GM21390 (cell line): ENCODE measurements at regions not wholly inside any gene's neighbourhood (a gene's known extent, or its start where the extent isn't known, plus 50 kb on each side); places are given as distances from the start of the nearest gene placed in this dataset.
"Not testable (repeated sequence)": the region's sequence is repeated elsewhere in the genome, so short reads cannot be mapped to it uniquely, and the experiment has no call there.

Source experiments
- ATAC-seq: cut with Tn5 transposase; IDR thresholded peaks from one replicate; pipeline ENCODE4 v1.9.1; 2021; ENCODE audit not compliant: unreplicated experiment

DNA sequence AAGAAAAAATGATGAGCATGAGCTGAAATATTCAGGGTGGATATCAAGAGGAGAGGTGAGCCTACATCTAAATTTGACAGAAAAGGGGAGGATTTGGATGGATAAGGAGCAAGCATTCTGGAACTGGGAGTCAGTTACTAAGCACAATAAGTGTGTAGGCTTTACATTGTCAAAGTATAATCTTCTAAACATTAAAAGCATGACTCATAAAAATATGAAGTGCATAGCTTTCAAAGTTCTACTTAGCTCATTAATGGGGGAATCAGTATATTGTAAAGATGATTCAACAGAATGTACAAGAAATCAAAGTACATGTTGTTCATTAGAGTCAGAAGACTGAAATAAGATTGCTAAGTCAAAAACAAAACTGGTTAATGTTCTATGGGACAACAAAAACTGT lies 248.0 kb upstream of the GAS1 start:
- no peak for ATAC-seq

DNA sequence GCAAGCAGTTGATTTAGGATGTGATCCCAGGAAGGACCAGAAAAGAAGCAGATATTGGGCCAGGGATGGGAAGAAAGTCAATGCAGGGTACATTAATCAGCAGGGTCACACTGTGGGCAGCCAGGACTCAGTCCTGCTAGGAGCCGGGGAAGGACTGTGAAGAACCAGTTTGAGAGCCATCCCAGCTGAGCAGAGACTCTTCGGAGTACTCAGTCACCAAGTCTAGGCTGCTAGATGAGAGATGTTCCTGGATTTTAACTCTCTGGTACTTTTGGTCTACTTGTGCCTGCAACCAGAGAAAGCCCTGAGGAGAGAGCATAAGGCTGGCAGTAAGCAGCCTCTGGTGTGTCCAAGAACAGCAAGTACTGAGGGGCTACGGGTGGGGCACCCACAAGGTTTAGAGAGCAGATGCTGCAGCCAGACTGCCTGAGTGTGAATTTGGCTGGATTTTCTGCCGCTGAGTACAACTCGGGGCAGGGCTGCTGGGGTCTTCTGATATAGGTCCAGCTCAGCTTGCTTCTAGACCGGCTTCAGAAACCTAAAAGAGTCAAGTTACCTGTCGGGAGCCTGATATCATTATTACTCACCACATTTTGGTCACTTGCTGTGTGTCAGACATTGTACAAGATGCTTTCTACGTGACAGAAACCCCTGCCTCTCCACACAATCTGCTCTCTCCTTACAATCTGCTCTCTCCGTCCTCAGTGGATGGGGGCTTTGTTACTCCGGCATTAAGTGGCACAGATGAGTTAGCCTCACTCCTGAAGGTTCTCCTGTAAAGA lies 250.2 kb upstream of the GAS1 start:
- no peak for ATAC-seq

- no peak for ATAC-seq
These were observed 251.4 kb upstream of the GAS1 start for GRCh38 chr9:87198716-87199115.

GRCh38 chr9:87199278-87199677 lies 252.0 kb upstream of the GAS1 start:
- no peak for ATAC-seq

DNA sequence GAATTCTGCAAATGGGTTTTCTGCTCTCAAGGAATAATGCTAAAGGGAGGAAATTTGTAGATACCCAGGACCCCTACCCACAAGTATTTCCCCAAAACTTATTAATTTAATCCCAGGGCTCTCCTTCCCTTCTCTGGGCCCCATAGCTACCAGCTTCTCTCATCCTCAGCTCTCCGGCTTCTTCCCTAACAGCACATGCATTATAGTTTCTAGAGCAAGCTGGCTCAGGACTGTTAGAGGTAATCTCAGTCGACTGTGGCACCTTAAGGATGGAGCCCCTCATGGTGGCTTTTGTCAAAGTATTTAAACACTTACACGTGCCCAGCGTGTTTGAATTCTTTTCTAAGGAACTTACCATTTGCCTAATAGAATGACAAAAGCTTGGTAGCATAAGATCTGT lies 252.5 kb upstream of the GAS1 start:
- no peak for ATAC-seq

GRCh38 chr9:87201351-87201751 lies 254.0 kb upstream of the GAS1 start:
- ATAC-seq: no peak

GRCh38 chr9:87206064-87206661 lies 258.9 kb upstream of the GAS1 start:
- ATAC-seq: no peak

DNA sequence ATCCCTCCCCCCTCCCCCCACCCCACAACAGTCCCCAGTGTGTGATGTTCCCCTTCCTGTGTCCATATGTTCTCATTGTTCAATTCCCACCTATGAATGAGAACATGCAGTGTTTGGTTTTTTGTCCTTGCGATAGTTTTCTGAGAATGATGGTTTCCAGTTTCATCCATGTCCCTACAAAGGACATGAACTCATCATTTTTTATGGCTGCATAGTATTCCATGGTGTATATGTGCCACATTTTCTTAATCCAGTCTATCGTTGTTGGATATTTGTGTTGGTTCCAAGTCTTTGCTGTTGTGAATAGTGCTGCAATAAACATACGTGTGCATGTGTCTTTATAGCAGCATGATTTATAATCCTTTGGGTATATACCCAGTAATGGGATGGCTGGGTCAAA lies 263.4 kb upstream of the GAS1 start:
- not testable (repeated sequence) for ATAC-seq

DNA sequence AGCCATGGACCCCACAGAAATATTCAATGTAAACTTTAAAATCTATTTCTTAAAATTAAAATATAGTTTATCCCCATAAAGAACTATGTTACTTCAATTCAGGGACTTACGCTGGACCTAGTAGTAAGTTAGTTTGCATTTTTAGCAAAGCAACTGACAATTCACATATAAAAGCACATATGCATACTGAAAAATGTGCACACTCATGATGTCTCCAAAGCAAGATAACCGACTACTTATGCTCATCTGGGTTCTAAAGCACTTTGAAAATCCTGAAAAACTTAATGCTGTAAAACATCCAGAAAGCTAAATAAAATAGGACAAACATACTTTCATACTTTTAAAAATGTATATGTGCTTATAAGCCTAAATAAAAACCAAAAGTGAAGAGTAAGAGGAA lies 264.4 kb upstream of the GAS1 start:
- ATAC-seq: no peak

DNA sequence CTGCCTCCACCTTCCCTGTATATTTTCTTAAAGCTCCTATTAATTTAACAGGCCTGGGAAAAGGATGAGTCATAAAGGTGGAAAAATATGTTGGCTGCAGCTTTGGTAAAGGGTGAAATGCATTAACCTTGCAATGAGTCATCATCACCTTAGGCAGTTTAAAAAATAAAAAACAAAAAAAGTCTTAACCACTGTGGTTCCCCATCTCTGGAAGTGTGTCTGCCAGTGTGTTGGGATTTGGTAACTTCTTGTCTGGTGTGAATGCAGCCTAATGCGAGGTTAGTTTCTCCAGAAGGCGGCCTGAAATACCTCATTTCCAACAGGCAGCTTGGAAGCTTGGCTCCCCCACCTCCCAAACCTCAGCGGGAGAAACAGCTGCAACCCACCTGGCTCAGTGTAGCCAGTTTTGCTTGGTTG lies 265.3 kb upstream of the GAS1 start:
- no peak for ATAC-seq

GRCh38 chr9:87213948-87214347 lies 266.6 kb upstream of the GAS1 start:
- no peak for ATAC-seq

GRCh38 chr9:87214991-87215390 lies 267.7 kb upstream of the GAS1 start:
- no peak for ATAC-seq

- ATAC-seq: no peak
These were observed 268.7 kb upstream of the GAS1 start for GRCh38 chr9:87216036-87216435.

DNA sequence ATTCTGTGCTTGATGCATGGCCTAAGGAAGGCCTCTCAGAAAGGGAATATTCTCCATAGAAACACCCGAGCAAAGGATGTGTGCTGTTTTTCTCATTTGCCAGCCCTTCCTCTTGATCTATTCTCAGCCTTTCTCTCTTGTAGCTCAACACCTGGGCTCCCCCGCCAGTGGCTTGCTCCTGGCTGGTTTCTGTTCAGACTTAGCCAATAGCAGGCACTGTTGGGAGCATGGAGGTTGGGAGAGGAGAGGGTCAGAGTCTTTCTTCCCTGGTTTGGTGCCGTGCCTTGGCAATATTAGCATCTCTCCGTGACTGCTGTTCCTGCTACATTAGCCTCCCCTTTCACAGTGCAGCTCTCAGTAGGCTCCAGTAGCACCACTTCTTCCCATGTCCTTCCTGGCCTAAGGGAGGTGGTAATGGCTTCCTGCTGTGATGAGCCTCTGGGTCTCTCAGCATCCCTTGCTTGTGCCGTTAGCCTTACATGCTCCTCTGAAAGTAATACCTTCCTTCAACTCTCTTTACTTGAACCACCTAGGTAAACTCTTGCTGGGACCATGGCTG lies 269.7 kb upstream of the GAS1 start:
- no peak for ATAC-seq

DNA sequence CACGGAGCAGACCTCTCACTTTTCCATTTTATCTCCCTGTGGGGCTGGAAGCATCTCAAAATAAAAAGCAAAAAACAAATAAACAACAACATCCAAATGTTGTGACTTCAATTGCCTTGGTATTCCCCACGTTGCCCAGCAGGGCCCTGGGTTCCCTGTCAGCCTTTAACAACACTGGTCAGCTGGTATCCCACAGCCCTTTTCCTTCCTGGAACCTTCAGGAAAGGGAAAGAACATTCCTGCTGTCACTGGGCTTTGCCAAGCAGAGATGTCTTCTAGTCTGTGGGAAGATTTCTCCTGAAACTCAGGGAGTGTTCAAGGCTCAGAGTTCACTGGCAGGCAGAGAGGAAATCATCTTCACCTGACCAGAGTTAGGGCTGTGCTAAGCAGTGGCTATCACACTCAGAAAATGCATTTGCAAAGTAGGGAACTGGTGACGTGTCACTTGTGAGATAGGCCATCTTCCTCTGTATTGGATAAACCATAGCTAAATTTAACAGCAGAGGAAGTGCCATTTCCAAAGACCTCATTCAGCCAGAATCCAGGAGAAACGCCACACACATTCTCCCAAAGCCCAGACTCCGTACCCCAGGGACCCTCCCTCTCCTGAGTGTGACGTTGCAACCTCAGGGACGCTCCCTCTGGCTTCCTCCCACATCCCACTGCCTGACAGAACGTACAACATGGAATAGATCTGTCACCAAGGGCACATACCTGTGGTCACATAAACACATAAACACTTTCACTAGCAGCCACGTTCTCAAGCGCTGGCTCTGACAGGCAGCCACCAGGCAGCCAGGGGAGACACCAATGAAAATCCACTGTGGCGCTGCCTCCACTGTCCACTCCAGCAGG lies 274.0 kb upstream of the DAPK1 start:
- no peak for ATAC-seq

DNA sequence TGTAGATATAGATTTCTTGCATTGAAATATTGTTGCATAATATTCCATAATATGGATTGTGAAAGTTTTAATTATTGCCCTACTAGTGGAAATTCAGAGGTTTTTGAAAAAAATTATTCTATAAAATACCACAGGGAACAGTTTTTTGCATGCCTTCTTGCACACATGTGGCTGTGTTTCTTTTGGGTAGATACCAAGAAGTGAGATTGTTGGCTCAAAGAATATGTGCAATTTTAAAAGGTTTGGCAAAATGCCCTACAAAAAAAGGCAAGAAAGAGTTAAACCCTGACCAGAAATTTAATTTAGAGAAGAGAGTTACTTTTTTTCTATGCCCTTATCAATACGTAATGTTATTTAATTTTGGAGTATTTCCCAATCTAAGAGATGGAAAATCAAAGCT lies 270.8 kb upstream of the DAPK1 start:
- no peak for ATAC-seq

GRCh38 chr9:87227456-87227855 lies 270.2 kb upstream of the DAPK1 start:
- ATAC-seq: no peak

GRCh38 chr9:87229108-87229507 lies 268.6 kb upstream of the DAPK1 start:
- no peak for ATAC-seq

DNA sequence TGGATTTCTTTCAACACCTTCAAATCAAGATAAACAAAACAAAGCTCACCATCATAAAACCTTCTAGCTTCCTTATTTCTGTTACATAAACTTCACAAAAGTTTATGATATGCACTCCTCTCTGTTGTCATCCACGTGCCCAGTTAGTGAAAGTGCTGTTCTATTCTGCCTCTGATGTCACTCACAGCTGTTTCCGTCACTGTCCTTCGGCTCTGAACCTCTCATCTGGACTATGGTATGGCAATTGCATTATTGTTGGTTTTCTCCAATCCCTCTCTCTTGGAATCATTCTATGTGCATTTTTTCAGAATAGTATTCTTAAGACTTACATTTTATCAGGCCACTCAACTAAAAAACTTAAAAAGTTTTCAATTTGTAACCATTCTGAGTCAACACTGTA lies 264.2 kb upstream of the DAPK1 start:
- no peak for ATAC-seq

DNA sequence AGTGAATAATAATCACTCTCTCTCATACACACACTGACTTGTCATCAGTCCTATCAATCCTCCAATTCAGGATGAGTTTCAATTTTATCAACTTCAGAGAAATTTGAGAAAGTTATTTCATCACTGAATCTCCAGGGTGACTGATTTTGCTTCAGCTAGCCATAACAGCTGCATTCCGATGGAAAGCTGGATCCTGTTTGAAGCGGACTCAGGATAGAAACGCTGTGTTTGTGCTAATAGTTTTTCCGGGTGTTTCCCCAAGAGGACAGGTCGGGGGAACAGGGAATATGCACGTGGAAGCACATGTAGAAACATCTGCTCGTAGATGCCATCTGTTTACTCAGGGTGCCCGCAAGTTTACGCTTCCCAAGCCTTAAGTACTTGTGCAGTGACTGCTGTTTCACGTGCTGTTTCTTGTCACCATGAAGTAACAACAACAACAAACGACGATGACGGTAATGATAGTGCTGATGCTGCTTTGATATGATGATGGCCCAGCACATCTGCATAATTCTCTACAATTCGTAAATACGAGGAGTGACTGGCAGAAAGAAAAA lies 263.7 kb upstream of the DAPK1 start:
- no peak for ATAC-seq

DNA sequence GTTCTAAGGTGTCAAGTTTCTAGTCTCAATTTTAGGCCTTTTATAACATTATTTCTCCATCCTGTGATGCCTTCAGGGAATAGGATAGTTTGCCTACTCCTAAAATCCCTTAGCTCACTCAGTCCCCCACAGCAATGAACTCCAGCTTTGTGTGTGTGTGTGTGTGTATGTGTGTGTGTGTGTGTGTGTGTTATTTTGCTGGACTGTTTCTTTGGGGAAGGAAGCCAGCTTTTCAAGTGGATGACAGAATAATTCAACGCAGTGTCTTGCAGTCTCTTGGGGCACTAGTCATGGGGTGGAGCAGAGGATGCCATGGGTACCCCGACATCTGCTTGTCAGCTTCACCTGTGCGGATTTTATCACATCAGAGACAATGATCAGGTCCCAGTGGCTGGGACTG lies 262.8 kb upstream of the DAPK1 start:
- no peak for ATAC-seq
